Gastroesophageal sphincter (tissue), 4 donors: ENCODE measurements at regions not wholly inside any gene's neighbourhood (a gene's known extent, or its start where the extent isn't known, plus 50 kb on each side); places are given as distances from the start of the nearest gene placed in this dataset.

Experiments
- ATAC-seq: fragments of 150-250 bp; one replicate; pipeline ENCODE4 v1.9.1; 2016; ENCODE audit warnings: mild to moderate bottlenecking, moderate library complexity
- H3K27ac ChIP-seq, 4 donors: fragments of 200-600 bp; sonication (generic) in 3 of 4; 1 replicate in 3 of 4; 2 replicates in 1 of 4; pipeline ENCODE4 v1.5.1; 2016 to 2019
- H3K27me3 ChIP-seq: fragments of 200-600 bp; sonication (generic); one replicate; pipeline ENCODE4 v1.5.1; 2019
- H3K36me3 ChIP-seq, 2 donors: fragments of 200-600 bp; sonication (generic); one replicate each; pipeline ENCODE4 v1.5.1; 2019; ENCODE audit warnings: control low read depth in 1 of 2
- H3K4me1 ChIP-seq, 3 donors: fragments of 200-600 bp; sonication (generic); 1 replicate in 2 of 3; 2 replicates in 1 of 3; pipeline ENCODE4 v1.5.1; 2016 to 2019; ENCODE audit warnings: control low read depth in 2 of 3
- H3K4me3 ChIP-seq, 2 donors: fragments of 200-600 bp; sonication (generic); one replicate each; pipeline ENCODE4 v1.5.1; 2019; ENCODE audit warnings: mild to moderate bottlenecking in 1 of 2, moderate library complexity in 1 of 2
- H3K9me3 ChIP-seq, 3 donors: fragments of 200-600 bp; sonication (generic); one replicate each; pipeline ENCODE4 v1.5.1; 2017 to 2019; ENCODE audit warnings: control low read depth in 2 of 3
- CTCF ChIP-seq, 4 experiments: fragments of 200-600 bp in 2 of 4; fragments of 450-650 bp in 2 of 4; sonication (generic) in 1 of 4; IDR thresholded peaks; one replicate each; pipeline ENCODE4 v1.5.1; 2017 to 2019; ENCODE audit warnings: antibody characterized with exemption in 4 of 4, mild to moderate bottlenecking in 2 of 4, moderate library complexity in 2 of 4
- EP300 ChIP-seq: sonication (generic); formaldehyde crosslinking; IDR thresholded peaks from one replicate; pipeline ENCODE4 v1.6.1; 2017; ENCODE audit warnings: antibody characterized with exemption, mild to moderate bottlenecking
- POLR2A ChIP-seq, 2 donors: fragments of 450-650 bp; IDR thresholded peaks; one replicate each; pipeline ENCODE4 v1.6.1; 2017; ENCODE audit warnings: antibody characterized with exemption in 2 of 2, mild to moderate bottlenecking in 2 of 2, moderate library complexity in 1 of 2
- POLR2AphosphoS5 ChIP-seq: sonication (generic); formaldehyde crosslinking; IDR thresholded peaks from one replicate; pipeline ENCODE4 v1.6.1; 2017; ENCODE audit warnings: antibody characterized with exemption
- WGBS, 2 donors: methylation state at CpG; one replicate each; pipeline ENCODE4 v1.1.5; 2018; ENCODE audit warnings: low coverage in 1 of 2; 5-methylcytosine and 5-hydroxymethylcytosine counted together

- ATAC-seq, result no peak
- no peak for TF ChIP-seq CTCF (IDR thresholded peaks at IDR 0.05)
- TF ChIP-seq POLR2A (IDR thresholded peaks at IDR 0.05), result no peak
- TF ChIP-seq EP300, result no peak
- no peak for TF ChIP-seq POLR2AphosphoS5
- peak overlapping the region in 2 of 4 donors; percentile 49 to 58 for H3K27ac ChIP-seq
- H3K9me3 ChIP-seq, result no peaks in the 10 kb centered on the region
- H3K4me1 ChIP-seq, result peaks cover 4 to 44% (median 7%) of the 10 kb centered on the region in 3 donors
- no peaks in the 10 kb centered on the region for H3K27me3 ChIP-seq
- peak overlapping the region in 1 of 2 donors; percentile 40 for H3K4me3 ChIP-seq
- no peaks in the 10 kb centered on the region for H3K36me3 ChIP-seq
- 44 to 63% methylated on average over 4 to 5 of the region's 5 CpGs for WGBS, 2 donors
Measured at GRCh38 chr5:125200866-125201373, 454.5 kb upstream of the ZNF608 start.

GRCh38 chr5:125201446-125202052, 455.1 kb upstream of the ZNF608 start:
- H3K27me3 ChIP-seq, result no peaks in the 10 kb centered on the region
- no peaks in the 10 kb centered on the region for H3K36me3 ChIP-seq
- WGBS, 2 donors, result 88% methylated on average over 3 of the region's 3 CpGs
- H3K27ac ChIP-seq, result no peak overlapping the region
- TF ChIP-seq CTCF (IDR thresholded peaks at IDR 0.05) (no peak), POLR2A (IDR thresholded peaks at IDR 0.05) (no peak), EP300 (no peak), POLR2AphosphoS5 (no peak)
- no peaks in the 10 kb centered on the region for H3K9me3 ChIP-seq
- no peak for ATAC-seq
- H3K4me3 ChIP-seq, result no peak overlapping the region
- H3K4me1 ChIP-seq, result peaks cover 4 to 39% (median 7%) of the 10 kb centered on the region in 3 donors

- ATAC-seq, result no peak
- Histone ChIP-seq H3K27ac (no peak overlapping the region), H3K4me1 (peaks cover 4 to 31% (median 7%) of the 10 kb centered on the region in 3 donors)
Measured at GRCh38 chr5:125202353-125202752, 455.9 kb upstream of the ZNF608 start.

GRCh38 chr5:125202871-125203438, 456.5 kb upstream of the ZNF608 start:
- H3K27ac ChIP-seq, result no peak overlapping the region
- no peaks in the 10 kb centered on the region for H3K27me3 ChIP-seq

More at GRCh38 chr5:125202353-125202752, 455.9 kb upstream of the ZNF608 start:
- Histone ChIP-seq H3K9me3 (no peaks in the 10 kb centered on the region), H3K4me3 (no peak overlapping the region), H3K36me3 (no peaks in the 10 kb centered on the region), H3K27me3 (no peaks in the 10 kb centered on the region)
- no peak for TF ChIP-seq POLR2A (IDR thresholded peaks at IDR 0.05)
- TF ChIP-seq CTCF (IDR thresholded peaks at IDR 0.05), result no peak
- no peak for TF ChIP-seq EP300
- no peak for TF ChIP-seq POLR2AphosphoS5
- WGBS, 2 donors, result 100% methylated on average over 1 of the region's 1 CpG; no CpG with 5 or more reads in 1 of the 2 donors

More at GRCh38 chr5:125202871-125203438, 456.5 kb upstream of the ZNF608 start:
- 68 to 69% methylated on average over 2 of the region's 2 CpGs for WGBS, 2 donors
- peaks cover 4 to 25% (median 7%) of the 10 kb centered on the region in 3 donors for H3K4me1 ChIP-seq
- H3K4me3 ChIP-seq, result no peak overlapping the region
- H3K9me3 ChIP-seq, result no peaks in the 10 kb centered on the region
- H3K36me3 ChIP-seq, result no peaks in the 10 kb centered on the region
- no peak for ATAC-seq
- TF ChIP-seq POLR2AphosphoS5, result no peak
- no peak for TF ChIP-seq CTCF (IDR thresholded peaks at IDR 0.05)
- TF ChIP-seq EP300, result no peak
- TF ChIP-seq POLR2A (IDR thresholded peaks at IDR 0.05), result no peak
